H1 (cell line): ENCODE measurements at regions not wholly inside any gene's neighbourhood (a gene's known extent, or its start where the extent isn't known, plus 50 kb on each side); places are given as distances from the start of the nearest gene placed in this dataset.

ENCODE experiments used
- CTCF ChIA-PET: fragments of 300-600 bp; sonication (Branson Sonifier 250); formaldehyde crosslinking; loops from one replicate; lab custom pipeline; 2021; ENCODE audit not compliant: partially characterized antibody; lab: Charles Lee
- POLR2A ChIA-PET: fragments of 300-600 bp; sonication (Branson Sonifier 250); formaldehyde crosslinking; loops from one replicate; lab custom pipeline; 2021; ENCODE audit warnings: inconsistent platforms; ENCODE audit not compliant: partially characterized antibody; lab: Charles Lee
- DNase-seq, 2 experiments: peaks; one replicate each; pipeline versions ENCODE4 v3.0.0 to v3.0.0-alpha.2; 2010 to 2022; ENCODE audit warnings: low spot score in 2 of 2, low read depth in 1 of 2, mixed read lengths in 1 of 2
- FAIRE-seq: peaks from 2 replicates; lab custom pipeline; 2011; peaks lifted over from hg19 to GRCh38; lab: Jason Lieb, UNC
- H2AFZ ChIP-seq: 2 replicates; pipeline ENCODE4 v1.8.1; 2012; ENCODE audit warnings: low read length, inconsistent platforms
- H2AK5ac ChIP-seq: 2 replicates; pipeline ENCODE4 v1.6.1; 2013; ENCODE audit warnings: low read depth, low read length
- H2BK120ac ChIP-seq: replicated peaks from 2 replicates; pipeline ENCODE3; 2013; ENCODE audit warnings: low read depth, low read length, inconsistent platforms
- H2BK12ac ChIP-seq: 2 replicates; pipeline ENCODE4 v1.6.1; 2013; ENCODE audit warnings: low read depth, low read length
- H2BK15ac ChIP-seq: 2 replicates; pipeline ENCODE4 v1.6.1; 2013; ENCODE audit warnings: low read length
- H2BK20ac ChIP-seq: 2 replicates; pipeline ENCODE4 v1.6.1; 2013; ENCODE audit warnings: low read length
- H2BK5ac ChIP-seq: 2 replicates; pipeline ENCODE4 v1.6.1; 2013; ENCODE audit warnings: low read depth, low read length
- H3K14ac ChIP-seq: 2 replicates; pipeline ENCODE4 v1.6.1; 2013; ENCODE audit warnings: inconsistent platforms; ENCODE audit not compliant: insufficient read length
- H3K18ac ChIP-seq: 2 replicates; pipeline ENCODE4 v1.6.1; 2013; ENCODE audit warnings: low read length; ENCODE audit errors: extremely low read depth
- H3K23ac ChIP-seq: 2 replicates; pipeline ENCODE4 v1.6.1; 2013; ENCODE audit warnings: inconsistent platforms; ENCODE audit not compliant: insufficient read length
- H3K23me2 ChIP-seq: 2 replicates; pipeline ENCODE4 v1.6.1; 2013; ENCODE audit warnings: low read depth, low read length
- H3K27ac ChIP-seq: 2 replicates; pipeline ENCODE4 v1.6.1; 2011; ENCODE audit warnings: low read depth, low read length, inconsistent platforms
- H3K27me3 ChIP-seq, 4 experiments: replicated peaks in 1 of 4; 1 replicate in 1 of 4; 2 replicates in 3 of 4; pipeline versions ENCODE4 v1.6.1 to v1.8.1; 2011 to 2013; ENCODE audit warnings: low read length in 3 of 4, mild to moderate bottlenecking in 3 of 4, inconsistent platforms in 2 of 4, mixed read lengths in 2 of 4, moderate library complexity in 1 of 4; ENCODE audit not compliant: control insufficient read depth in 3 of 4, insufficient read depth in 3 of 4; ENCODE audit errors: extremely low read depth in 1 of 4
- H3K36me3 ChIP-seq, 4 experiments: 2 replicates each; pipeline versions ENCODE4 v1.6.1 to v1.8.1; 2011 to 2013; ENCODE audit warnings: mild to moderate bottlenecking in 4 of 4, low read length in 3 of 4, moderate library complexity in 2 of 4, control low read depth in 1 of 4, inconsistent platforms in 1 of 4; ENCODE audit not compliant: insufficient read depth in 4 of 4, control insufficient read depth in 2 of 4
- H3K4ac ChIP-seq: replicated peaks from 2 replicates; pipeline ENCODE3; 2013; ENCODE audit warnings: low read length, low read depth, mixed read lengths, inconsistent platforms; ENCODE audit not compliant: insufficient read length
- H3K4me1 ChIP-seq, 4 experiments: replicated peaks in 1 of 4; 1 replicate in 1 of 4; 2 replicates in 3 of 4; pipeline versions ENCODE4 v1.6.1 to v1.8.1; 2011 to 2013; ENCODE audit warnings: low read length in 3 of 4, inconsistent platforms in 2 of 4, mixed read lengths in 1 of 4; ENCODE audit not compliant: insufficient read depth in 4 of 4, control insufficient read depth in 3 of 4
- H3K4me2 ChIP-seq, 2 experiments: 2 replicates each; pipeline versions ENCODE4 v1.6.1 to v1.8.1; 2011 to 2013; ENCODE audit warnings: low read depth in 2 of 2, low read length in 2 of 2, control low read depth in 1 of 2, inconsistent platforms in 1 of 2, mild to moderate bottlenecking in 1 of 2; ENCODE audit not compliant: insufficient read depth in 1 of 2
- H3K4me3 ChIP-seq, 4 experiments: fragments of 200-600, 300-600 bp in 1 of 4; sonication (generic), shearing (Covaris generic), sonication (Bioruptor Twin) in 1 of 4; 2 replicates each; pipeline versions ENCODE4 v1.5.1 to v1.8.1; 2011 to 2016; ENCODE audit warnings: low read length in 4 of 4, low read depth in 3 of 4, control low read depth in 2 of 4, inconsistent platforms in 2 of 4, mild to moderate bottlenecking in 2 of 4, mixed read lengths in 1 of 4, moderate library complexity in 1 of 4; ENCODE audit not compliant: insufficient read depth in 2 of 4; ENCODE audit errors: extremely low read depth in 1 of 4
- H3K56ac ChIP-seq: replicated peaks from 2 replicates; pipeline ENCODE3; 2013; ENCODE audit warnings: low read depth, mild to moderate bottlenecking, mixed read lengths, low read length, inconsistent platforms; ENCODE audit not compliant: insufficient read length
- H3K79me1 ChIP-seq: 2 replicates; pipeline ENCODE4 v1.6.1; 2013; ENCODE audit warnings: low read depth, low read length, control low read depth
- H3K79me2 ChIP-seq, 2 experiments: 2 replicates each; pipeline versions ENCODE4 v1.6.1 to v1.8.1; 2012 to 2013; ENCODE audit warnings: low read length in 2 of 2, mild to moderate bottlenecking in 2 of 2, inconsistent platforms in 1 of 2; ENCODE audit not compliant: insufficient read depth in 2 of 2, control insufficient read depth in 1 of 2
- H3K9ac ChIP-seq, 4 experiments: replicated peaks in 1 of 4; 1 replicate in 1 of 4; 2 replicates in 3 of 4; pipeline versions ENCODE4 v1.6.1 to v1.8.1; 2011 to 2013; ENCODE audit warnings: low read depth in 3 of 4, low read length in 3 of 4, control low read depth in 2 of 4, mild to moderate bottlenecking in 2 of 4, moderate library complexity in 2 of 4, inconsistent platforms in 1 of 4; ENCODE audit errors: extremely low read depth in 1 of 4
- H3K9me3 ChIP-seq, 2 experiments: 2 replicates each; pipeline versions ENCODE4 v1.6.1 to v1.8.1; 2012 to 2013; ENCODE audit warnings: mild to moderate bottlenecking in 2 of 2, moderate library complexity in 2 of 2, control low read depth in 1 of 2, inconsistent platforms in 1 of 2, low read depth in 1 of 2, low read length in 1 of 2, mixed read lengths in 1 of 2; ENCODE audit not compliant: insufficient read depth in 2 of 2
- H4K20me1 ChIP-seq, 2 experiments: replicated peaks in 1 of 2; 2 replicates each; pipeline versions ENCODE3 to v1.8.1; 2011 to 2013; ENCODE audit warnings: inconsistent platforms in 2 of 2, low read length in 2 of 2, mild to moderate bottlenecking in 1 of 2; ENCODE audit not compliant: insufficient read depth in 2 of 2, control insufficient read depth in 1 of 2
- H4K5ac ChIP-seq: 2 replicates; pipeline ENCODE4 v1.6.1; 2013; ENCODE audit warnings: low read length, low read depth, mixed read lengths, inconsistent platforms; ENCODE audit not compliant: insufficient read length
- H4K8ac ChIP-seq: 2 replicates; pipeline ENCODE4 v1.8.0; 2013; ENCODE audit warnings: mild to moderate bottlenecking, moderate library complexity, low read length, inconsistent platforms; ENCODE audit not compliant: insufficient read depth; ENCODE audit errors: extremely low read depth
- H4K91ac ChIP-seq: replicated peaks from 2 replicates; pipeline ENCODE3; 2013; ENCODE audit warnings: low read length, mixed read lengths, inconsistent platforms; ENCODE audit not compliant: insufficient read length
- ATF3 ChIP-seq: IDR thresholded peaks from 2 replicates; pipeline ENCODE4 v1.6.1; 2011; ENCODE audit warnings: low read depth, mild to moderate bottlenecking, low read length; ENCODE audit not compliant: insufficient read depth
- CBX8 ChIP-seq: fragments of 300-800, 300-1000 bp; sonication (generic); IDR thresholded peaks from 2 replicates; pipeline ENCODE4 v1.7.1; 2016; ENCODE audit warnings: low read depth, low read length, borderline replicate concordance
- NRF1 ChIP-seq: IDR thresholded peaks from 2 replicates; pipeline ENCODE4 v1.6.1; 2011; ENCODE audit warnings: mild to moderate bottlenecking, low read depth, low read length, improper control_type of control experiment
- RBBP5 ChIP-seq: IDR thresholded peaks from 2 replicates; pipeline ENCODE4 v1.7.1; 2012; ENCODE audit warnings: low read depth, mild to moderate bottlenecking, inconsistent platforms, low read length, moderate library complexity, borderline replicate concordance
- TAF1 ChIP-seq: IDR thresholded peaks from 2 replicates; pipeline ENCODE4 v1.6.1; 2011; ENCODE audit warnings: mild to moderate bottlenecking, low read depth, low read length
- TBP ChIP-seq: IDR thresholded peaks from 2 replicates; pipeline ENCODE4 v1.6.1; 2011; ENCODE audit warnings: low read depth, low read length, improper control_type of control experiment
- WGBS, 2 experiments: shearing (Covaris generic) in 1 of 2; methylation state at CpG; one replicate each; pipeline versions ENCODE4 v1.1.6 to v1.1.7; 2013 to 2015; ENCODE audit warnings: low lambda C conversion rate in 2 of 2, mixed read lengths in 2 of 2, inconsistent platforms in 1 of 2, low coverage in 1 of 2, missing lambda C conversion rate in 1 of 2; ENCODE audit not compliant: insufficient replicate concordance in 2 of 2, insufficient coverage in 1 of 2, insufficient read length in 1 of 2; ENCODE audit errors: extremely low coverage in 1 of 2, missing lambda C conversion rate in 1 of 2; 5-methylcytosine and 5-hydroxymethylcytosine counted together
- TF ChIP-seq, protein P1 (sequence below): IDR thresholded peaks from 2 replicates; pipeline ENCODE4 v1.6.1; 2012; ENCODE audit warnings: inconsistent platforms

DNA sequence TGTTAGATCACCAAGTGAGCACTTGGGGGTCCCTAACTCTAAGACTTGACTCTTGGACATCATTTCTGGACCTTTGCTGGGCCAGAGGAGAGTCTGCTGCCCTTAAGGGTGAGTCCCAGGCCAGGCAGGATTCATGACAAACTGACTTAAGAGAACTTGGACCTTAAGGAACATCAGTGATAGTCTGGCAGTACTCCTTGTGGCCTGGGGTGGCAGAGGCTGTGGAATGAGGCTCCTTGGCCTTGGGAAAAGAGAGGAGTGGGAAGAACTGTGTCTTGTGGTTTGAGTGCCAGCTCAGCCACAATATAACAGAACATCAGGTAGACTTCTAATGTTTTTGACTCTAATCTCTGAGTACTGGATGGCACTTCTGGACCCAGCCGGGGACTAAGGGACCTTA is 478.7 kb downstream of the MEI4 start:
- TF ChIP-seq TAF1 = no peak
- no peak for TF ChIP-seq ATF3
- no peak for TF ChIP-seq NRF1
- no peak for TF ChIP-seq RBBP5
- TF ChIP-seq, protein P1, sequence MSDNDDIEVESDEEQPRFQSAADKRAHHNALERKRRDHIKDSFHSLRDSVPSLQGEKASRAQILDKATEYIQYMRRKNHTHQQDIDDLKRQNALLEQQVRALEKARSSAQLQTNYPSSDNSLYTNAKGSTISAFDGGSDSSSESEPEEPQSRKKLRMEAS = no peak
- TF ChIP-seq CBX8 = no peak
- TF ChIP-seq TBP = no peak
- CTCF ChIA-PET = no interaction called here
- 100% methylated on average over 1 of the region's 1 CpG; no CpG with 5 or more reads in 1 of the 2 experiments for WGBS, 2 experiments

More for the DNA sequence above, 478.7 kb downstream of the MEI4 start:
- Histone ChIP-seq H2AFZ (no peak overlapping the region), H2BK20ac (no peak overlapping the region), H3K27ac (no peak overlapping the region), H2AK5ac (no peak overlapping the region), H3K9me3 (0 out of 4 replicates have a peak, but pooled peaks cover 0 to under 1% of the 10 kb centered on the region in 2 experiments), H3K27me3 (no peaks in the 10 kb centered on the region), H3K23ac (no peak overlapping the region), H3K4me2 (no peak overlapping the region), H3K79me1 (no peaks in the 10 kb centered on the region), H2BK15ac (no peak overlapping the region), H2BK12ac (no peak overlapping the region), H4K91ac (no peak overlapping the region), H4K5ac (no peak overlapping the region), H3K4ac (no peak overlapping the region), H2BK120ac (no peak overlapping the region), H2BK5ac (no peak overlapping the region), H3K79me2 (no peaks in the 10 kb centered on the region), H3K9ac (no peak overlapping the region), H3K14ac (no peak overlapping the region), H3K23me2 (no peaks in the 10 kb centered on the region), H3K4me1 (no peaks in the 10 kb centered on the region), H3K4me3 (no peak overlapping the region), H3K36me3 (no peaks in the 10 kb centered on the region), H3K56ac (no peak overlapping the region), H3K18ac (no peak overlapping the region), H4K20me1 (no peaks in the 10 kb centered on the region), H4K8ac (no peak overlapping the region)
- FAIRE-seq (no peak), DNase-seq (no peak)
- POLR2A ChIA-PET = no interaction called here
